ENCODE measurements at regions not wholly inside any gene's neighbourhood (a gene's known extent, or its start where the extent isn't known, plus 50 kb on each side); places are given as distances from the start of the nearest gene placed in this dataset.

DNA sequence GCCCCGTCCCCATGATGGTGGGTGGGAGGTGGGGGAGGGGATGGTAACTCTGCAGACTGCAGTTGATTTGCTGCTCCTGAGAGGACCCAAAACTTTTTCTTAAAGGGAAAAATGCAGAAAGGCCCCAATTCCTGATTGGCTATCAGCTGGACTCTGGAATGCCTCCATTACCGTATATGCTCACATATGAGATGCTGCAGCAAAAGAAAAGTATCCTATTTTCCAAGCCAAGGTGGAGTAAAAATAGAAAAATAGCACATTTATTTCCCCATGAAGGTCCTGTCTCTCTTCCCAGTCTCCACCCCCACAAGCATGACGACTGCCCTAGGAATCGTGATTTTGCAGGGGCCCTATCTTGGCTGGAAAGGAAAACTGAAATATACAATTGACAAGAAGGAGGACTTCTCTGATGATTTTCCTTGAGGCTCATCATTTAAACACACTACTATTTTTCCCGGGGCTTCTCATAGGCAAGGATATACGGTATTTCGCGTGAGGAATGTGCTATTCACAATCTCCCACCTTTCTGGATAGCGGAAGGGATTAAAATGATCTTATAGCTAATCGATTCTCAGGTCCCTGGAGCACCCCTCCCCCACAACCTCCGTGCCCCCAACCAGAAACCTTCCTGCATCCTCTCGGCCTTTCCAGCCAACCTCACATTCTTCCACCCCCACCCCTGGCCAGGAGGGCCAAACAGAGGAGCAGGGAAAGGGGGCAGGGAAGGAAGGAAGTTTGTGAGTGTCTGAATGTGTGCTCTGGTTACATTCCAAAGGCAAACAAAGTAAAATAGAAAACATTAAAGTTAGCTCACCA is 138.9 kb upstream of the CCND2 start:
- TF ChIP-seq REST (IDR thresholded peaks at IDR 0.05; ENCODE audit: low read depth): no peak
- no peak for TF ChIP-seq EGR1 (IDR thresholded peaks at IDR 0.05)
- TF ChIP-seq YY1 (IDR thresholded peaks at IDR 0.05; ENCODE audit: low read depth): no peak
- TF ChIP-seq, protein P1, sequence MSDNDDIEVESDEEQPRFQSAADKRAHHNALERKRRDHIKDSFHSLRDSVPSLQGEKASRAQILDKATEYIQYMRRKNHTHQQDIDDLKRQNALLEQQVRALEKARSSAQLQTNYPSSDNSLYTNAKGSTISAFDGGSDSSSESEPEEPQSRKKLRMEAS (IDR thresholded peaks at IDR 0.05): no peak
- no peak for TF ChIP-seq RAD21 (IDR thresholded peaks at IDR 0.05; ENCODE audit: low read depth)
